GM12864 (cell line): ENCODE measurements at regions not wholly inside any gene's neighbourhood (a gene's known extent, or its start where the extent isn't known, plus 50 kb on each side); places are given as distances from the start of the nearest gene placed in this dataset.
"Not testable (repeated sequence)": the region's sequence is repeated elsewhere in the genome, so short reads cannot be mapped to it uniquely, and the experiment has no call there.

Experiments used
- DNase-seq: peaks from one replicate; pipeline ENCODE4 v3.0.0-alpha.2; 2011; ENCODE audit warnings: low read depth
- H3K4me3 ChIP-seq: 2 replicates; pipeline ENCODE4 v1.5.1; 2011; ENCODE audit warnings: mild to moderate bottlenecking, low read depth, low read length, control low read depth
- TF ChIP-seq, protein P1 (sequence below): IDR thresholded peaks from 2 replicates; pipeline ENCODE4 v1.5.1; 2011; ENCODE audit warnings: low read depth, mild to moderate bottlenecking, moderate library complexity, low read length, control low read depth, inconsistent platforms; ENCODE audit errors: missing control alignments

- H3K4me3 ChIP-seq, DNase-seq: not testable (repeated sequence)
- TF ChIP-seq, protein P1, sequence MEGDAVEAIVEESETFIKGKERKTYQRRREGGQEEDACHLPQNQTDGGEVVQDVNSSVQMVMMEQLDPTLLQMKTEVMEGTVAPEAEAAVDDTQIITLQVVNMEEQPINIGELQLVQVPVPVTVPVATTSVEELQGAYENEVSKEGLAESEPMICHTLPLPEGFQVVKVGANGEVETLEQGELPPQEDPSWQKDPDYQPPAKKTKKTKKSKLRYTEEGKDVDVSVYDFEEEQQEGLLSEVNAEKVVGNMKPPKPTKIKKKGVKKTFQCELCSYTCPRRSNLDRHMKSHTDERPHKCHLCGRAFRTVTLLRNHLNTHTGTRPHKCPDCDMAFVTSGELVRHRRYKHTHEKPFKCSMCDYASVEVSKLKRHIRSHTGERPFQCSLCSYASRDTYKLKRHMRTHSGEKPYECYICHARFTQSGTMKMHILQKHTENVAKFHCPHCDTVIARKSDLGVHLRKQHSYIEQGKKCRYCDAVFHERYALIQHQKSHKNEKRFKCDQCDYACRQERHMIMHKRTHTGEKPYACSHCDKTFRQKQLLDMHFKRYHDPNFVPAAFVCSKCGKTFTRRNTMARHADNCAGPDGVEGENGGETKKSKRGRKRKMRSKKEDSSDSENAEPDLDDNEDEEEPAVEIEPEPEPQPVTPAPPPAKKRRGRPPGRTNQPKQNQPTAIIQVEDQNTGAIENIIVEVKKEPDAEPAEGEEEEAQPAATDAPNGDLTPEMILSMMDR: peak; percentile 43
Measured at GRCh38 chr12:8373744-8374143, 82.0 kb upstream of the CLEC6A start.

GRCh38 chr12:8375122-8375521, 80.6 kb upstream of the CLEC6A start:
- H3K4me3 ChIP-seq, DNase-seq: not testable (repeated sequence)

- not testable (repeated sequence) for DNase-seq, H3K4me3 ChIP-seq
Measured at GRCh38 chr12:8377756-8378155, 78.0 kb upstream of the CLEC6A start.

- not testable (repeated sequence) for DNase-seq, H3K4me3 ChIP-seq
Measured at GRCh38 chr12:8382556-8382955, 73.2 kb upstream of the CLEC6A start.

GRCh38 chr12:8384686-8385085, 71.1 kb upstream of the CLEC6A start:
- not testable (repeated sequence) for H3K4me3 ChIP-seq, DNase-seq

- H3K4me3 ChIP-seq, DNase-seq: not testable (repeated sequence)
Measured at GRCh38 chr12:8385431-8385830, 70.3 kb upstream of the CLEC6A start.

DNA sequence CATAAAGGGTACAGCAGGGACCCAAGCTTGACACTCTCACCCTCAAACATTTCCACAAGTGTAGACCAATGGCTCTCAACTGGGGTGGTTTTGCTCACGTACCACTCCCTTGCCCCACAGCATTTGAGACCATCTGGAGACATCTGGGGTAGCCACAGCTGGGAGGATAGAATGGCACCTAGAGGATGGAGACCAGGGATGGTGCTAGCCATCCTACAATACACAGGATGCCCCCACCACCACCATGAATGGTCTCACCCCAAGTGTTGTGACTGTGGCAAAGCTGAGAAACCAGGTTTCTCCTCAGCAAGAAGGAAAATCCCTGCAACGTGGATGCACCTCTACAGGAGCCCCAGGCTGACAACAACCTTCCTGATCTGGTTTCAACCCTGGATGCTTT, 69.1 kb upstream of the CLEC6A start:
- DNase-seq: not testable (repeated sequence)

GRCh38 chr12:8389296-8389695, 66.5 kb upstream of the CLEC6A start:
- H3K4me3 ChIP-seq, DNase-seq: not testable (repeated sequence)

More for the DNA sequence above, 69.1 kb upstream of the CLEC6A start:
- H3K4me3 ChIP-seq: not testable (repeated sequence)

- not testable (repeated sequence) for DNase-seq, H3K4me3 ChIP-seq
- TF ChIP-seq, protein P1: peak; percentile 60
Measured at GRCh38 chr12:8390001-8390777, 65.6 kb upstream of the CLEC6A start.

- H3K4me3 ChIP-seq, DNase-seq: not testable (repeated sequence)
- TF ChIP-seq, protein P1: peak; percentile 49
Measured at GRCh38 chr12:8396225-8397071, 59.3 kb upstream of the CLEC6A start.

DNA sequence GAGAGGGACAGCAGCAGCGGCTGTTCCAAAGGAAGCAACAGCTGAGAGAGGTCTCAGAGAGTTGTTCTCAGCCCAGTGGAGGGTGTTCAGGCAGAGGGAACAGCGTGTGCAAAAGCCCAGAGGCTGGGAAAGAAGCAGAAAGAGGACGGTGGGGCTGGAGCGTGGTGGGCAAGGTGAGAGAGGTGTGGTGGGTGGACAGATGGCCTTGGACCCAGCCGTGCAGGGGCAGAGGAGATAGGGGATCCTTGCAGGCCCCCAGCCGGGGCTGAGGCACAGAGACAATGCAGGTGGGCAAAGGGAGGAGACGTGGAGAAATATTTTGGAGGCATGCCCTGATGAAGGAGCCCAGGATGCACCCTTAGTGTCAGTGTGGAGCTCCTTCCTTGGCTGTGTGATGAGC, 58.4 kb upstream of the CLEC6A start:
- not testable (repeated sequence) for DNase-seq, H3K4me3 ChIP-seq

DNA sequence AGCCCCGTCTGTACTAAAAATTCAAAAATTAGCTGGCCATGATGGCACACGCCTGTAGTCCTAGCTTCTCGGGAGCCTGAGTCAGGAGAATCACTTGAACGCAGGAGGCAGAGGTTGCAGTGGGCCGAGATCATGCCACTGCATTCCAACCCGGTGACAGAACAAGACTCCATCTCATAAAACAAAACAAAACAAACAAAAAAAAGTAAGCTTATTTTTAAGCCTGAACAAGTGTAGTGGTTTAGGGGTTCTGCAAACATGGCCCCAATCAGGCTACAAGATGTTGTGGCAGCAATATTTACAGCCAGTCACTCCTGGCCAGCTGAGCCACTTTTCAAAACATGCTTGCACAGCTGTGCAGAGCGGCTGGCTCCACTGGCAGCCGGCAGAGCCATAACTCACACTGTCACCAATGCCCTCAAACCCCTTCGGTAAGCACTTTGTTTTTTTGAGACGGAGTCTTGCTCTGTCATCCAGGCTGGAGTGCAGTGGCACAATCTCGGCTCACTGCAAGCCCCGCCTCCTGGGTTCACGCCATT, 56.2 kb upstream of the CLEC6A start:
- DNase-seq, H3K4me3 ChIP-seq: not testable (repeated sequence)

- H3K4me3 ChIP-seq, DNase-seq: not testable (repeated sequence)
Measured at GRCh38 chr12:8403834-8404233, 51.9 kb upstream of the CLEC6A start.

DNA sequence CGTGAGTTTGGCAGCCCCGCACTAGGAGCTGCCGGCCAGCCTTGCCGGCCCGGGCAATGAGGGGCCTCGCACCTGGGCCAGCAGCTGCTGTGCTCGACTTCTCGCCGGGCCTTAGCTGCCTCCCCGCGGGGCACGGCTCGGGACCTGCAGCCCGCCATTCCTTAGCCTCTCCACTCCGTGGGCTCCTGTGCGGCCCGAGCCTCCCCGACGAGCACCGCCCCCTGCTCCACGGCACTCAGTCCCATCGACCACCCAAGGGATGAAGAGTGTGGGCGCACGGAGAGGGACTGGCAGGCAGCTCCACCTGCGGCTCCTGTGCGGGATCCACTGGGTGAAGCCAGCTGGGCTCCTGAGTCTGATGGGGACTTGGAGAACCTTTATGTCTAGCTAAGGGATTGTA, 51.4 kb upstream of the CLEC6A start:
- DNase-seq, H3K4me3 ChIP-seq: not testable (repeated sequence)
